ENCODE measurements at regions not wholly inside any gene's neighbourhood (a gene's known extent, or its start where the extent isn't known, plus 50 kb on each side); places are given as distances from the start of the nearest gene placed in this dataset.
A peak's percentile ranks its signal among the peaks of the same experiment; 100 is the strongest.

- no peak for DNase-seq
Measured at GRCh38 chr12:59929110-59929509, 333.3 kb downstream of the SLC16A7 start.

- DNase-seq, result no peak
Measured at GRCh38 chr12:59934486-59934885, 338.7 kb downstream of the SLC16A7 start.

- DNase-seq, result no peak
Measured at GRCh38 chr12:59936534-59936933, 340.7 kb downstream of the SLC16A7 start.

DNA sequence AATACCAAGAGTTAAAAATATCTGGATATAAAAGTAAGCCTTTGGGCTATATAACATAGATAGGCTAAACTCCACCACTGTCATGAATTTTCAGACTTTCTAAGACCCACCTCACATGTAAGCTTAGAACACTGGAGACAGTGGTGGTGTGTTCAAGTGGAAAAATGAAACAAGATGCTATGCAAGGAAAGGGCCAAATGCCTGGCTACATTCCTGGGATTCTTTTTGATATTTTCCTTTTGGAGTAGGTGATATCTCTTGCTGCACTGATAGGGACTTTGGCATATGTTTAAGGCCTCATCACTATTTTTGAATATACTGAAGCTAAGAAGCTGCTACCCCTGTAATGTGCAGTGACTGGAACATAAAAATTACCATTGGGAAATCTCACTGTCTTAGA is 341.3 kb downstream of the SLC16A7 start:
- DNase-seq, result peak; percentile 57

DNA sequence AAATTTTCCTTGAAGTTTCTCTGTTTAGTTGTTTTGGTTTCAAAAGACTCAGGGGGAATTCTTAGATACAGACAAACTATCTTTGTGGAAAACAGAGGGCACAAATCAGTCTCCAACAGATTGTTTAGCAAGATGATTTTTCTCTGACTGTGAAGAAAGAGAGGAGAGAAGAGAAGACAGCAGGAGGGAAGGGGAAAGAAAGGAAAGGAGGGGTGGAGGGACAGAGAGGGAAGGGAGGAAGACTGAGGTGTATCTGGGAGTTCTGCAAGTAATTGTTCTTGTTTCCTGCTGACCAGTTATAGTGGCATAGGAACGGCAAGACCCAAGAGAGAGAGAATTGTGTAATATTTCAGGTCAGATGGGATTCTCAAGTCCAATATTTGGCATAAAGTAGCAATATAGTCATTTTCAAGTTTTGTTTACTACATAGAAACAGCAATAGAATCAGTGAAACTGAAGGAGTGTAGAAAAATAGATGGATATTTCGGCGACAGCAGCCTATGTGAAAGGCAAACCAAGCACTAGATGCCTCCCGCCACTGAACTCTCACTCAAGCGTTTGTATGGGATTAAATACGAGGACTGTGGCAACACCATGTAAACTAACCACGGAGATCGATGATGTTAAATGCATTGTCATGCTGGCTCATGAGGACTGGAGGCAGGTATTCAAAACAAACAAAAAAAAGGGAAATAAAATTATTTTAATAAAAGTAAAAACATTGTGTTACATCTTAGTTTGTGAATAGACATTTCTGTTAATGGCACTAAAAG is 342.5 kb downstream of the SLC16A7 start:
- DNase-seq, result no peak

GRCh38 chr12:59940631-59941342 is 345.0 kb downstream of the SLC16A7 start:
- peak; percentile 39 for DNase-seq

- no peak for DNase-seq
Measured at GRCh38 chr12:59941461-59941860, 345.6 kb downstream of the SLC16A7 start.

DNA sequence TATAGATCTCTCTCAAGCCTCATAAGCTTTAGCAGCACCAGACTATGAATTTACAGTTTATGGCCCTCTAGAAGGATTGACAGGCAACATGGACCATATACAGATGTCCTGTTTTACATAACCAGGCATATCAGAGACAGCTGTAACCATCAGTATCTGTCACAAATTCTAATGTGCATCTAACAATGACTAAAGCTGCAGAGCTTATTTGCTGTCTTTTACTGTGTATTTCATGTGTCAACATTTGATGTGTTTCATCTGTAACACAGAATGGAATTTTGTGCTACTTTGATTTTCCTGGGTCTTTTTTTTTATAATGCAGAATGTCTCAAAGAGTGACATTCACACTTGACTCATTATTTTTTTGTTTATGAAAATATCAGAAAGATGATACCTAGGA is 348.3 kb downstream of the SLC16A7 start:
- no peak for DNase-seq

- no peak for DNase-seq
Measured at GRCh38 chr12:59946635-59947034, 350.8 kb downstream of the SLC16A7 start.

- no peak for DNase-seq
Measured at GRCh38 chr12:59963546-59963945, 367.7 kb downstream of the SLC16A7 start.

- DNase-seq, result peak; percentile 88
Measured at GRCh38 chr12:59972905-59973304, 377.1 kb downstream of the SLC16A7 start.

- DNase-seq, result peak; percentile 91
Measured at GRCh38 chr12:59973515-59973914, 377.7 kb downstream of the SLC16A7 start.

GRCh38 chr12:59977779-59978178 is 381.9 kb downstream of the SLC16A7 start:
- no peak for DNase-seq

DNA sequence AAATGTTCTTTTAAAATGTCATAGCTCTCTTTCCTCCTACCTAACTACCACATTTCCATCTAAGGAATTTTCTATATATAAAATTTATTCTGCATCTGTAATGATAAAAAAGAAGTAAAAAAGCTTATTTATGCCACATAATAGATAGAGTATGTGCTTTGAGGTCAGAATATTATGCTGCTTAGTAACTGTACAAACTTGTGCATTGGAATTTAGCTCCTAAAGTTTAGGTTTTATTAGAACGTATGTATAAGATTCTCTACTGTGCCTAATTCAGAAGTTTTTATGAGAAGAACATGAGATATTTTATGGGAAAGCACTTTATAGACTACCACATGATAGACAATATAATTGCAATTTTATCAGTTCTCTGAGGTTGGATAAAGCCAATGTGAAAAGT is 384.6 kb downstream of the SLC16A7 start:
- peak; percentile 68 for DNase-seq

GRCh38 chr12:59999291-59999690 is 403.5 kb downstream of the SLC16A7 start:
- DNase-seq, result no peak

DNA sequence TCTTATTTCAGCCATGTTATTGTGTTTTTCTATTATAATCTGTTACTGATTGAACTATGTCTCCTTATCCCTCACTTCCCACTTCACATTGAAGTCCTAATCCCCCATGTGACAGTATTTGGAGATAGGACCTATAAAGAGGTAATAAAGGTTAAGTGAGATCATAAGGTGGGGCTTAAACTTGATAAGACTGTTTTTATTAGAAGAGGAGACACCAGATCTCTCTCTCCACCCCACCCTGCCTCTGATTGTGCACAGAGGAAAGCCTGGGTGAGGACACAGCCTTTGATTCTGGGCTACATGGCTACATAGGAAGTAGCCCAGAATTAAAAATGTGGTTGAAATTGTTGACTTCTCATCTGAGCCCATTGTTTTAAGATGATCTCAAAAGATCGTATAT is 414.7 kb downstream of the SLC16A7 start:
- DNase-seq, result no peak

GRCh38 chr12:60012659-60013058 is 416.8 kb downstream of the SLC16A7 start:
- no peak for DNase-seq

DNA sequence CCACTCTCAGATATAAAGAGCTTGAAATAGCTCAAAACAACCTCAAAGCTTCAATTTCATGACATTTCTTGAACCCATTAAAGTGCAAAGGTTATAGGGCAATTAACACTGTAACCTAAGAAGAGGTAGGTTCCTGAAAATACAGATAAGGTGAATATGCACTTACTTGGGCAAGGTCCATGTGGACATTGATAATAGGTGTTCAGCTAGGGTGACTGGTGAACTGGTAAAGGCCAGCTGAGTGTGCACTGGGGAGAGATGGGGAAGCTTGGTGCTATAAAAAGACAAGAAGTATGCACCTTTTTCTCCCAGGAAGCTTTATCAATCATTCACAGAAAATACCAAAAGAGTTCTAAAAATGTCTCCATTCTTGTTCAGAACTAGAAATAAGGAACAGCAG is 418.6 kb downstream of the SLC16A7 start:
- no peak for DNase-seq

- DNase-seq, result no peak
Measured at GRCh38 chr12:60020068-60020467, 424.2 kb downstream of the SLC16A7 start.

- DNase-seq, result no peak
Measured at GRCh38 chr12:60021235-60021634, 425.4 kb downstream of the SLC16A7 start.

- no peak for DNase-seq
Measured at GRCh38 chr12:60027266-60027665, 431.4 kb downstream of the SLC16A7 start.

- no peak for DNase-seq
Measured at GRCh38 chr12:60034147-60034546, 438.3 kb downstream of the SLC16A7 start.

- DNase-seq, result peak; percentile 59
Measured at GRCh38 chr12:60035835-60036234, 440.0 kb downstream of the SLC16A7 start.

GRCh38 chr12:60042835-60043234 is 447.0 kb downstream of the SLC16A7 start:
- no peak for DNase-seq

DNA sequence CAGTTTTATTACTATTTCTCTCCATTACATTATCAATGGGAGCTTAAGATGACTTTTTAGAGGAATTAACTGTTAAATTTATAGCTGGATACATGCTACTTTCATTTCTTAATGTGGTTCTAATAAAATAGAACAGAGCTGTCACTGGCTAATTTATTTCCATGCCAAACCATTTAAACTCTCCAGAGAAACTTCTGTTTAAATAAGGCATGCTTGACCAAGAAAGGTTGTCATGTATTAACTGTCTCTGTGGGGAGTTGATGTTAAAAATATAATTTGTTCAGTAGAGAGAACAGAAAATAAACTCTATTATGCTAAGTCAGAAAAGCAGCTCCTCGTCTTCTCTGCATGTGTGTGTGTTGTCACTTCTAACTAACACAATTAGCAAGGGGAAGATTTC is 447.4 kb downstream of the SLC16A7 start:
- peak; percentile 30 for DNase-seq
